Lower lobe of right lung (tissue), 2 donors: ENCODE measurements at regions not wholly inside any gene's neighbourhood (a gene's known extent, or its start where the extent isn't known, plus 50 kb on each side); places are given as distances from the start of the nearest gene placed in this dataset.
A peak's percentile ranks its signal among the peaks of the same experiment; 100 is the strongest.

ENCODE experiments used
- ATAC-seq, 2 donors: fragments of 200-7000 bp; cut with Tn5 transposase; one replicate each; pipeline ENCODE4 v1.9.1; 2020 to 2022; ENCODE audit warnings: mild to moderate bottlenecking in 2 of 2, moderate library complexity in 2 of 2
- DNase-seq: peaks from one replicate; pipeline ENCODE4 v3.0.0-alpha.2; 2020
- H3K27ac ChIP-seq: fragments of 200-600 bp; one replicate; pipeline ENCODE4 v1.8.0; 2022
- H3K27me3 ChIP-seq: fragments of 200-600 bp; one replicate; pipeline ENCODE4 v1.8.0; 2022; ENCODE audit warnings: low read depth
- H3K36me3 ChIP-seq: fragments of 200-600 bp; one replicate; pipeline ENCODE4 v1.8.0; 2022; ENCODE audit warnings: mild to moderate bottlenecking
- H3K4me1 ChIP-seq: fragments of 200-600 bp; one replicate; pipeline ENCODE4 v1.8.0; 2022
- H3K4me3 ChIP-seq: fragments of 200-600 bp; one replicate; pipeline ENCODE4 v1.8.0; 2022; ENCODE audit warnings: mild to moderate bottlenecking
- H3K9me3 ChIP-seq: fragments of 200-600 bp; one replicate; pipeline ENCODE4 v1.8.0; 2022
- intact Hi-C: fragments of 100-400 bp; cut with DNase I; formaldehyde crosslinking; loops from one replicate; pipeline ENCODE4 v1.11.0; 2022
- TF ChIP-seq, protein P1 (sequence below): fragments of 200-600 bp; IDR thresholded peaks from one replicate; pipeline ENCODE4 v1.8.0; 2022; ENCODE audit warnings: antibody characterized with exemption, mild to moderate bottlenecking
- donor health status: DM: no; HTN: yes; CAD: no; lungs with severe emphysema.

DNA sequence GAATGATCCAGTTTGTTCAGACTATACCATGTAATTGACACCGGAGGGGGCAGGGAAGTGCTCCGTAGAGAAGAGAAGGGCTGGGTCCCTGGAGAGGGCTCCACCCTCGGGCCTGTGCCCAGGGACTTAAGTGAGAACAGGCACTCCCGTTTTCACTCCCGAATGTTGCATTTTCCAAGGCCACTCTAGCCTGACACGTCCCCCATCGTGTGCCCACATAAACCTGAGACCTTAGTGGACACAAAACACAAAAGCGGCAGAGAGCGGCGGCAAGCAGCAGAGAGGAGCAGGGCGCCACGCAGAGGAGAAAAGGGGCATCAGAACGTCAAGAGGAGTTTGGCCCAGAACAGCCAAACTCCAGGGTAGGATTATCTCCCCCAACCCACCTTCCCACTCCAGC, 1405.1 kb downstream of the GRIK2 start:
- DNase-seq, result no peak
- H3K4me3 ChIP-seq, result no peak overlapping the region
- ATAC-seq, result peak in 1 of 2 donors; percentile 31
- no peaks in the 10 kb centered on the region for H3K27me3 ChIP-seq
- no peaks in the 10 kb centered on the region for H3K4me1 ChIP-seq
- no peaks in the 10 kb centered on the region for H3K36me3 ChIP-seq
- intact Hi-C loops, result no loop called here
- no peak overlapping the region for H3K27ac ChIP-seq
- TF ChIP-seq, protein P1, sequence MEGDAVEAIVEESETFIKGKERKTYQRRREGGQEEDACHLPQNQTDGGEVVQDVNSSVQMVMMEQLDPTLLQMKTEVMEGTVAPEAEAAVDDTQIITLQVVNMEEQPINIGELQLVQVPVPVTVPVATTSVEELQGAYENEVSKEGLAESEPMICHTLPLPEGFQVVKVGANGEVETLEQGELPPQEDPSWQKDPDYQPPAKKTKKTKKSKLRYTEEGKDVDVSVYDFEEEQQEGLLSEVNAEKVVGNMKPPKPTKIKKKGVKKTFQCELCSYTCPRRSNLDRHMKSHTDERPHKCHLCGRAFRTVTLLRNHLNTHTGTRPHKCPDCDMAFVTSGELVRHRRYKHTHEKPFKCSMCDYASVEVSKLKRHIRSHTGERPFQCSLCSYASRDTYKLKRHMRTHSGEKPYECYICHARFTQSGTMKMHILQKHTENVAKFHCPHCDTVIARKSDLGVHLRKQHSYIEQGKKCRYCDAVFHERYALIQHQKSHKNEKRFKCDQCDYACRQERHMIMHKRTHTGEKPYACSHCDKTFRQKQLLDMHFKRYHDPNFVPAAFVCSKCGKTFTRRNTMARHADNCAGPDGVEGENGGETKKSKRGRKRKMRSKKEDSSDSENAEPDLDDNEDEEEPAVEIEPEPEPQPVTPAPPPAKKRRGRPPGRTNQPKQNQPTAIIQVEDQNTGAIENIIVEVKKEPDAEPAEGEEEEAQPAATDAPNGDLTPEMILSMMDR, result no peak
- H3K9me3 ChIP-seq, result no peaks in the 10 kb centered on the region

DNA sequence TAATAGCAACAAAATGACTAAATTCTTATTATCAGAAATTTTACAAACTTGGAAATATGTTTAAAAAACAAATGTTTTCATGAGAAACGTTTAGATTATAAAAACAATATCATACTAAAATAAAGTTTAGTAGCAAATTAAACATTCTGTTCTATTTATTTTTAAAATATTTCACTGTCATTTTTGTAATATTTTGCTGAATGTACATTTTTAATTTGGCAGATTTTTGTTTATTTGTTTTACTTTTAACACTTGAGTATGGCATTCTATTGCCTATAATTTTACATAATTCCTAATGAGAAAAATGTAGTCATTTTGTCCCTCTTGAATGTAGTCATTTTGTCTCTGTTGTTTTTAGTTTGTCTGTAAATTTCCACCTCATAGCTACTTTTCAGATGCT, 1400.2 kb downstream of the GRIK2 start:
- Histone ChIP-seq H3K27me3 (no peaks in the 10 kb centered on the region), H3K36me3 (no peaks in the 10 kb centered on the region), H3K4me3 (no peak overlapping the region), H3K9me3 (no peaks in the 10 kb centered on the region), H3K4me1 (no peaks in the 10 kb centered on the region), H3K27ac (no peak overlapping the region)
- intact Hi-C loops, result no loop called here
- TF ChIP-seq, protein P1, result no peak
- no peak for DNase-seq
- no peak for ATAC-seq

DNA sequence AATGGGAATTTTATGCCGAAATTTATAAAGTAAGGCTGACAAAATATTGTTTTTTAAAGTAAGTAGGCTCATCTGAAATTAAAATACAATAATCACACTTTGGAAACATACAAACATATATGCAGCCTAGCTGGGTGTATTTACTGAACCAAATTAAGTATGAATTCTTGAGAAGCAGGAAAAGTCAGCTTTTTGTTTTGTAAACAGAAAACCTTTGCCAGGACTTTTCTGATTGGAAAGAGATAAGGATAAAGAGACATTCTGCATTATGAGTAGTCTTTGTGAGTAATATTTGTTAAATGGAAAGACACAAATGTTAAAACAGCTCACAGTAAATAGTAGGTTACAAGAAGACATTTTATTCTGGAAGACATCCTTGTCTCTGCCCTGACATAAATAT, 1380.8 kb downstream of the GRIK2 start:
- Histone ChIP-seq H3K9me3 (no peaks in the 10 kb centered on the region), H3K27me3 (no peaks in the 10 kb centered on the region), H3K36me3 (no peaks in the 10 kb centered on the region), H3K4me3 (no peak overlapping the region), H3K27ac (no peak overlapping the region), H3K4me1 (no peaks in the 10 kb centered on the region)
- intact Hi-C loops, result no loop called here
- DNase-seq (no peak), ATAC-seq (no peak)
- TF ChIP-seq, protein P1, result no peak

DNA sequence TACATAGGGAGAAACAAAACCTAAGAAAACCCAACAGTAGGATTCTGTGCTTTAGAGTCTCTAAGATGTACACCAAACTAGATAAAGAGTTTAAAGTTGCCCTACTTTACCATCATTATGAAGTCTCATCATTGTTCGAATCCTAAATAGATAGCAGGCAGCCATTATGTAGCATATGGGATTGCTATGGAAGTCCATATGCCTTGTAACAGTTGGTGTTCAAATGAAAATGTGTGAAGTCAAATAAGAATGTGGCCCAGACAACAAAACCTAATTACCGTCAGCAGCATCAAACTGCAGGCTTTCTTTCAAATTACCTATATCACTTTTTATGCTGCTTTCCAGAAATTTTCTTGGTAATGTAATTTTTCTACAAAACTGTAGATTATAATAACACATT, 1380.1 kb downstream of the GRIK2 start:
- intact Hi-C loops, result no loop called here

DNA sequence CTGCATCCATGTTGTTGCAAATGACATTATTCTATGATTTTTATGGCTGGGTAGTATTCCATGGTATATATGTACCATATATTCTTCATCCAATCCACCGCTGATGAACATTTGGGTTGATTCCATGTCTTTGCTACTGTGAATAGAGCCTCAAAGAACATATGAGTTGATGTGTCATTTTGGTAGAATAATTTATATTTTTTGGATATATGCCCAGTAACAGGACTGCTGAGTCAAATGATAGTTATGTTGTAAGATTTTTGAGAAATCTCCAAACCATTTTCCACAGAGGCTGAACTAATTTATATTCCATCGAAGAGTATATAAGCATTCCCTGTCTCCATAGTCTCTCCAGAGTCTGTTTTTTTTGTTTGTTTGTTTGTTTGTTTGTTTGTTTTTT, 1373.5 kb downstream of the GRIK2 start:
- no peak for DNase-seq
- ATAC-seq, result no peak
- Histone ChIP-seq H3K27me3 (no peaks in the 10 kb centered on the region), H3K4me3 (no peak overlapping the region), H3K9me3 (no peaks in the 10 kb centered on the region), H3K27ac (no peak overlapping the region), H3K4me1 (no peaks in the 10 kb centered on the region), H3K36me3 (no peaks in the 10 kb centered on the region)
- intact Hi-C loops, result no loop called here
- TF ChIP-seq, protein P1, result no peak

More for the DNA sequence above, 1380.1 kb downstream of the GRIK2 start:
- no peaks in the 10 kb centered on the region for H3K36me3 ChIP-seq
- no peaks in the 10 kb centered on the region for H3K4me1 ChIP-seq
- TF ChIP-seq, protein P1, result no peak
- H3K27me3 ChIP-seq, result no peaks in the 10 kb centered on the region
- H3K27ac ChIP-seq, result no peak overlapping the region
- H3K9me3 ChIP-seq, result no peaks in the 10 kb centered on the region
- no peak overlapping the region for H3K4me3 ChIP-seq
- DNase-seq, result no peak
- no peak for ATAC-seq

DNA sequence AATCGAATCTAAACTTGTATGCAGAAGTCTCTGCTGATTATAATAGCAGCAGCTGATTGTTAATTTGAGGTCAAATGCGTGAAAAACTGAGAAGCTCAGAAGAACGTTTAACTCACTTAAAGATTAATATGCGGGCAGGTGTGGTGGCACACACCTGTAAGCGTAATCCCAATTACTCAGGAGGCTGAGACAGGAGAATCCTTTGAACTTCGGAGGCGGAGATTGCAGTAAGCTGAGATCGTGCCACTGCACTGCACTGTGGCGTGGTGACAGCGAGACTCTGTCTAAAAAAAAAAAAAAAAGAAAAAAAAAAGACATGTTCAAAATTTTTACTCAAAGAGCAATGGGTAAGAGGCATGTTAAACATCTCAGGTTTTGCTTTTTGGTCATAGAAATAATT, 1370.8 kb downstream of the GRIK2 start:
- no peak overlapping the region for H3K27ac ChIP-seq

More for the DNA sequence above, 1370.8 kb downstream of the GRIK2 start:
- H3K36me3 ChIP-seq, result no peaks in the 10 kb centered on the region
- TF ChIP-seq, protein P1, result no peak
- H3K9me3 ChIP-seq, result no peaks in the 10 kb centered on the region
- H3K4me1 ChIP-seq, result no peaks in the 10 kb centered on the region
- no peak overlapping the region for H3K4me3 ChIP-seq
- H3K27me3 ChIP-seq, result no peaks in the 10 kb centered on the region
- DNase-seq, result no peak
- intact Hi-C loops, result no loop called here
- ATAC-seq, result no peak
